H1 (cell line): ENCODE measurements at regions not wholly inside any gene's neighbourhood (a gene's known extent, or its start where the extent isn't known, plus 50 kb on each side); places are given as distances from the start of the nearest gene placed in this dataset.

Experiments
- CBX5 ChIP-seq: fragments of 300-800, 300-1000 bp; sonication (generic); IDR thresholded peaks from 2 replicates; pipeline ENCODE4 v1.7.1; 2016; ENCODE audit warnings: antibody characterized with exemption, low read length, low read depth
- CHD1 ChIP-seq: IDR thresholded peaks from 2 replicates; pipeline ENCODE4 v1.6.1; 2012; ENCODE audit warnings: low read depth, low read length, improper control_type of control experiment
- EGR1 ChIP-seq: IDR thresholded peaks from 2 replicates; pipeline ENCODE4 v1.6.1; 2011; ENCODE audit warnings: low read depth, low read length, borderline replicate concordance
- JUN ChIP-seq: IDR thresholded peaks from 2 replicates; pipeline ENCODE4 v1.6.1; 2011; ENCODE audit warnings: low read depth, mild to moderate bottlenecking, improper control_type of control experiment, low read length
- NRF1 ChIP-seq: IDR thresholded peaks from 2 replicates; pipeline ENCODE4 v1.6.1; 2011; ENCODE audit warnings: mild to moderate bottlenecking, low read depth, low read length, improper control_type of control experiment
- SRF ChIP-seq: IDR thresholded peaks from 2 replicates; pipeline ENCODE4 v1.6.1; 2011; ENCODE audit warnings: mild to moderate bottlenecking, low read depth, low read length, moderate library complexity

GRCh38 chr1:208499601-208500000 is 255.4 kb upstream of the PLXNA2 start (continued):
- TF ChIP-seq EGR1 (no peak), CHD1 (no peak), CBX5 (no peak), SRF (no peak), NRF1 (no peak), JUN (no peak)
